Retinal pigment epithelial cell (primary cell): ENCODE measurements at regions not wholly inside any gene's neighbourhood (a gene's known extent, or its start where the extent isn't known, plus 50 kb on each side); places are given as distances from the start of the nearest gene placed in this dataset.

Experiments
- DNase-seq: peaks from one replicate; pipeline ENCODE4 v3.0.0-alpha.2; 2010; ENCODE audit warnings: low read depth
- H3K4me3 ChIP-seq: 2 replicates; pipeline ENCODE4 v1.5.1; 2011; ENCODE audit warnings: mild to moderate bottlenecking, low read length, control low read depth, moderate library complexity
- CTCF ChIP-seq: conservative IDR thresholded peaks from 2 replicates; pipeline ENCODE4 v1.5.1; 2011; ENCODE audit warnings: low read depth, low read length, control low read depth, inconsistent platforms

GRCh38 chr3:101984356-101984755, 135.0 kb downstream of the NFKBIZ start:
- no peak for DNase-seq
- no peak for TF ChIP-seq CTCF
- no peak overlapping the region for H3K4me3 ChIP-seq

- no peak overlapping the region for H3K4me3 ChIP-seq
- no peak for DNase-seq
- no peak for TF ChIP-seq CTCF
Measured at GRCh38 chr3:101988596-101988995, 139.3 kb downstream of the NFKBIZ start.

GRCh38 chr3:101989578-101990200, 140.4 kb downstream of the NFKBIZ start:
- H3K4me3 ChIP-seq, result no peak overlapping the region
- no peak for DNase-seq
- TF ChIP-seq CTCF, result no peak

GRCh38 chr3:101992863-101993262, 143.5 kb downstream of the NFKBIZ start:
- DNase-seq, result no peak
- TF ChIP-seq CTCF, result no peak
- H3K4me3 ChIP-seq, result no peak overlapping the region

- DNase-seq, result no peak
- no peak overlapping the region for H3K4me3 ChIP-seq
- no peak for TF ChIP-seq CTCF
Measured at GRCh38 chr3:101994386-101994785, 145.1 kb downstream of the NFKBIZ start.

- DNase-seq, result no peak
- TF ChIP-seq CTCF, result no peak
- no peak overlapping the region for H3K4me3 ChIP-seq
Measured at GRCh38 chr3:101995371-101996046, 146.2 kb downstream of the NFKBIZ start.

- no peak for DNase-seq
- no peak for TF ChIP-seq CTCF
- no peak overlapping the region for H3K4me3 ChIP-seq
Measured at GRCh38 chr3:101996832-101997231, 147.5 kb downstream of the NFKBIZ start.
